Psoas muscle (tissue), 7 donors: ENCODE measurements at regions not wholly inside any gene's neighbourhood (a gene's known extent, or its start where the extent isn't known, plus 50 kb on each side); places are given as distances from the start of the nearest gene placed in this dataset.

Experiments used
- ATAC-seq, 4 donors: fragments of 200-7000 bp; cut with Tn5 transposase; one replicate each; pipeline ENCODE4 v1.9.1; 2020; ENCODE audit warnings: moderate library complexity in 3 of 4, mild to moderate bottlenecking in 2 of 4
- DNase-seq, 2 donors: peaks; one replicate each; pipeline ENCODE4 v3.0.0-alpha.2; 2020
- H3K27ac ChIP-seq: fragments of 200-600 bp; one replicate; pipeline ENCODE4 v1.8.0; 2022
- H3K27me3 ChIP-seq, 3 donors: fragments of 200-600 bp in 1 of 3; one replicate each; pipeline versions ENCODE4 v1.6.1 to v1.8.0; 2013 to 2022; ENCODE audit warnings: low read length in 2 of 3, mild to moderate bottlenecking in 2 of 3, moderate library complexity in 1 of 3; ENCODE audit not compliant: insufficient read depth in 3 of 3
- H3K36me3 ChIP-seq, 2 donors: fragments of 200-600 bp in 1 of 2; one replicate each; pipeline versions ENCODE4 v1.6.1 to v1.8.0; 2013 to 2022; ENCODE audit warnings: low read depth in 1 of 2, mild to moderate bottlenecking in 1 of 2, moderate library complexity in 1 of 2; ENCODE audit not compliant: insufficient read depth in 1 of 2
- H3K4me1 ChIP-seq: fragments of 200-600 bp; one replicate; pipeline ENCODE4 v1.8.0; 2022
- H3K4me3 ChIP-seq: fragments of 200-600 bp; one replicate; pipeline ENCODE4 v1.8.0; 2022; ENCODE audit warnings: mild to moderate bottlenecking
- H3K9me3 ChIP-seq: fragments of 200-600 bp; one replicate; pipeline ENCODE4 v1.8.0; 2022
- CTCF ChIP-seq: fragments of 200-600 bp; IDR thresholded peaks from one replicate; pipeline ENCODE4 v1.8.0; 2022; ENCODE audit warnings: antibody characterized with exemption
- WGBS, 3 donors: extraction: QIAGEN DNeasy Blood & Tissue Kit; methylation state at CpG; one replicate each; pipeline versions ENCODE4 v1.1.6 to v1.1.7; 2013; 5-methylcytosine and 5-hydroxymethylcytosine counted together
- intact Hi-C, 2 donors: fragments of 100-400 bp; cut with DNase I; formaldehyde crosslinking; loops; one replicate each; pipeline versions ENCODE4 v1.11.0 to v1.14.2; 2022
- donor health status: healthy with polysubstance abuse.
- donor health status: DM: no; HTN: no; CAD: no; lungs with moderate emphysema.
- donor health status: Bipolar disorder and iron deficiency.
- donor health status: healthy.
- donor health status: DM: yes; HTN: yes; CAD: no.
- donor health status: DM: no; HTN: no; CAD: no.
- donor health status: DM: yes; HTN: yes; CAD: no.

DNA sequence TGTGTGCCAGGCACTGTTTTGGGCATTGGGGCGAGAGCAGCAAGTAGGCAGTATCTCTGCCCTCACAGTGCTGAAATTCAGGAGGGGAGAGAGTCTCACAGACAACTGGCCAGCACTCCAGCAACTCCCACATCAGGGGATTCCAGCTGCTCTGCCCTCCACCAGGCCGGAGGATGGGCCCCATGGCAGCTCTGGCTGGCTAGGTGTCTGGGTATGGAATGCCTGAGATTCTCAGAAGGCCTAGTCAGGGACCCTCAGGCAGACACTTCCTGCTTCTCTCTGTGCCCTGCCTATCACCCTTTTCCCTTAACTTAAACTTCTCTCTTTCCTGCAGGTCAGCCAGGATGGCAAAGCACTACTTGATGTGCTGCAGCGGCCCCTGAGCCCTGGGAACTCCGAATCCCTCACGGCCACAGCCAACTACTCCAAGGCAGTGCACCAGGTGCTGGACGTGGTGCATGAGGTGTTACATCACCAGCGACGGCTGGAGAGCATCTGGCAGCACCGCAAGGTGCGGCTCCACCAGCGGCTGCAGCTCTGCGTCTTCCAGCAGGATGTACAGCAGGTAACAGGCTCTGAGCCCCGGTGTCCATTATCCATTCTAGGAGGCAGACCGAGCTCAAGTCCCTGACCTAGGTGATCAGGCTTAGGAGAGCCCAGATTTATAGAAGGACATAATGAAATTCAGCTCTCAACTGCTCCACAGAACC, 342.2 kb upstream of the ROPN1 start:
- H3K9me3 ChIP-seq, result no peaks in the 10 kb centered on the region
- WGBS, 3 donors, result 86 to 91% (median 91%) methylated on average over 14 of the region's 14 CpGs

DNA sequence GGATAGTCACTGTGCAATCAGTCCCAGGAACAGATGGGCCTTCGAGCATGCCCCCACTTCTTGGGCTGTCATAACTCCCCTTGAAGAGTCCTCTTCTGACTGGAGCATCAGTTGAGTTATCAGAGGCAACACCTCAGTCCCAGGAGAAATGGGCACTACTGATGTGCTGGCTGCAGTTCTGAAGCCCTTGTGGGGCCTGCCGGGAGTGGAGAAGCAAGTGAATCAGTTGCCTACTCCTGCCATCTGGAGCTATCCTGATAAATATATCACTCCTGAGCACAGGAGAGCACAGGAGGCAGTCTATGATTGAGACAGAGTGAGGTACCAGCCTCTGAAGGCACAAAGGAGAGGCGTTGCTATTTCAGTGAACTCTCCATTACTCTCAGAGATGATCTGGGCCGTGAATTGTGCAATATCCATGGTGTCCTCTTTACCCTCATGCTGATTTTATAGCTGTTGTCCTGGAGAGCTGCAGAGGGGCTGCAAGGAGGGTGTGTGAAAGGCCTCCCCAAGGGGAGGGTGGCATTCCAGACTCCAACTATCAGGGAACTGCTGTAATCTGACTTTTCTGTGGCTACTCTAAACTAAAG, 344.2 kb upstream of the ROPN1 start:
- no peak overlapping the region for H3K27ac ChIP-seq
- H3K4me3 ChIP-seq, result no peak overlapping the region
- intact Hi-C loops, result no loop called here
- H3K27me3 ChIP-seq, result no peaks in the 10 kb centered on the region
- H3K36me3 ChIP-seq, result peaks cover 0 to 16% of the 10 kb centered on the region in 2 donors
- no peak for DNase-seq
- no peaks in the 10 kb centered on the region for H3K4me1 ChIP-seq
- WGBS, 3 donors, result 68 to 78% (median 69%) methylated on average over 4 of the region's 4 CpGs
- no peak for TF ChIP-seq CTCF
- no peak for ATAC-seq
- H3K9me3 ChIP-seq, result no peaks in the 10 kb centered on the region

More for the DNA sequence above, 342.2 kb upstream of the ROPN1 start:
- Histone ChIP-seq H3K27me3 (no peaks in the 10 kb centered on the region), H3K36me3 (peaks cover 0 to 22% of the 10 kb centered on the region in 2 donors), H3K4me3 (no peak overlapping the region), H3K4me1 (no peaks in the 10 kb centered on the region), H3K27ac (no peak overlapping the region)
- DNase-seq (no peak), ATAC-seq (no peak)
- TF ChIP-seq CTCF, result no peak
- intact Hi-C loops, result no loop called here

DNA sequence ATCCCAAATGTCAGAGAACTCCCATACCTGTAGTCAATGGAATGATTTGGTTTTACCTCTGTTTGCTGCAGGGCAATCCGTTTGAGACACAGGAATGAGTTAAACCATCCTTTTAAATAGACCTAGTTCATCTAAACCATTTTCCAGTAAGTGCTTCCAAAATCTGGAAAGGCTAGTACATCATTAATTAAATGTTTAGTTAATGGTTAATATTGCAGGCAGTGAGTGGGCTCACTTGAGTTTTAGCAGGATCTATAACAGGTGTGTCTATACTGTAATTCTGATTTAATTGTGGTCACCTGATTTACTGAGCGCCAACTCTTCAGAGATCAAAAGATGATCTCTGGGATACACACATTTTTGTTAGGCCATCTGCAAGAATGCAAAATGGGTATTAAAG, 353.9 kb upstream of the ROPN1 start:
- Histone ChIP-seq H3K4me3 (no peak overlapping the region), H3K27ac (no peak overlapping the region), H3K4me1 (no peaks in the 10 kb centered on the region), H3K27me3 (no peaks in the 10 kb centered on the region), H3K36me3 (no peaks in the 10 kb centered on the region), H3K9me3 (no peaks in the 10 kb centered on the region)
- 86 to 93% (median 91%) methylated on average over 2 of the region's 2 CpGs for WGBS, 3 donors
- intact Hi-C loops, result no loop called here
- TF ChIP-seq CTCF, result no peak
- DNase-seq, result no peak
- no peak for ATAC-seq

GRCh38 chr3:124346487-124346886, 354.6 kb upstream of the ROPN1 start:
- no peak for DNase-seq
- TF ChIP-seq CTCF, result no peak
- H3K27me3 ChIP-seq, result no peaks in the 10 kb centered on the region
- intact Hi-C loops, result no loop called here
- no peaks in the 10 kb centered on the region for H3K36me3 ChIP-seq
- H3K27ac ChIP-seq, result no peak overlapping the region
- 93 to 96% (median 94%) methylated on average over 4 of the region's 4 CpGs for WGBS, 3 donors
- no peak overlapping the region for H3K4me3 ChIP-seq
- no peaks in the 10 kb centered on the region for H3K4me1 ChIP-seq
- ATAC-seq, result no peak
- H3K9me3 ChIP-seq, result no peaks in the 10 kb centered on the region
